Posterior vena cava (tissue), 2 donors: ENCODE measurements at regions not wholly inside any gene's neighbourhood (a gene's known extent, or its start where the extent isn't known, plus 50 kb on each side); places are given as distances from the start of the nearest gene placed in this dataset.

Experiments used
- DNase-seq: peaks from one replicate; pipeline ENCODE4 v3.0.0-alpha.2; 2020; ENCODE audit warnings: low spot score
- intact Hi-C, 2 donors: fragments of 100-400 bp; cut with DNase I; formaldehyde crosslinking; loops; one replicate each; pipeline versions ENCODE4 v1.14.1 to v1.14.2; 2022 to 2023
- donor health status: DM: yes; HTN: yes; CAD: no.
- donor health status: DM: yes; HTN: yes; CAD: no.

GRCh38 chr5:53820119-53820801 lies 259.8 kb downstream of the NDUFS4 start:
- no peak for DNase-seq
- intact Hi-C loops = no loop called here

GRCh38 chr5:53820802-53821171 lies 260.3 kb downstream of the NDUFS4 start:
- DNase-seq = no peak
- intact Hi-C loops = no loop called here

GRCh38 chr5:53825016-53825415 lies 264.6 kb downstream of the NDUFS4 start:
- no peak for DNase-seq
- intact Hi-C loops = no loop called here

- intact Hi-C loops = no loop called here
Observed at GRCh38 chr5:53825926-53826325, 265.5 kb downstream of the NDUFS4 start.

GRCh38 chr5:53826504-53826903 lies 266.1 kb downstream of the NDUFS4 start:
- intact Hi-C loops = no loop called here
- no peak for DNase-seq

More at GRCh38 chr5:53825926-53826325, 265.5 kb downstream of the NDUFS4 start:
- no peak for DNase-seq

- intact Hi-C loops = no loop called here
- DNase-seq = no peak
Observed at GRCh38 chr5:53827211-53827651, 266.8 kb downstream of the NDUFS4 start.

GRCh38 chr5:53831496-53831895 lies 271.1 kb downstream of the NDUFS4 start:
- intact Hi-C loops = no loop called here
- no peak for DNase-seq
